ENCODE measurements at regions not wholly inside any gene's neighbourhood (a gene's known extent, or its start where the extent isn't known, plus 50 kb on each side); places are given as distances from the start of the nearest gene placed in this dataset.

DNA sequence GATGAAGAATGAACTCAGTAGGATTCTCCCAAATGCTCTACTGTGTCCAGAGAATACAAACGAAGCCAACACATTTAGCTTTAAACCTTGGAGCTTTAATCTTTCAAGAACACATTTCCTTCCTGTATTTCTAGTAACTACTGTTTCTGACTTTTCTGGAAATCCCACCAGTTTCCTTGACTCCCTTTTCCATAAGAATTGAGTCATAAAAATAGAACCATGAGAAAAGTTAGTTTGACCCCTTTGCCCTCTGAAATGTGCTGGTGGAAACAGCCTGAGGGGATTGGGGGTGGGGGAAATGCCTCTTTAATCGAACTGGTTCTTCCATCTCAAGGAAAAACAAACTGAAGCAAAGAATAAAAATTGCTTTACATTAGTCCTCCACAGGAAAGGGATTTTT, 123.9 kb downstream of the TMEM17 start:
- Histone ChIP-seq H3K27ac (no peak overlapping the region), H3K36me3 (no peaks in the 10 kb centered on the region), H3K4me1 (peaks cover 0 to 4% of the 10 kb centered on the region in 2 donors), H3K27me3 (no peaks in the 10 kb centered on the region), H3K9me3 (no peaks in the 10 kb centered on the region), H3K4me3 (no peak overlapping the region)
- intact Hi-C loops (cut with DNase I; ENCODE audit: low total_unique reads) (no loop called here), in situ Hi-C loops (cut with MboI; ENCODE audit: low sequenced_read_pairs in 4 of 4) (no loop called here)
- ATAC-seq = no peak
- no peak for DNase-seq
- TF ChIP-seq POLR2A (IDR thresholded peaks at IDR 0.05) (no peak), CTCF (IDR thresholded peaks at IDR 0.05 in 4 of 5, conservative IDR thresholded peaks at IDR 0.05 in 1 of 5) (no peak)

DNA sequence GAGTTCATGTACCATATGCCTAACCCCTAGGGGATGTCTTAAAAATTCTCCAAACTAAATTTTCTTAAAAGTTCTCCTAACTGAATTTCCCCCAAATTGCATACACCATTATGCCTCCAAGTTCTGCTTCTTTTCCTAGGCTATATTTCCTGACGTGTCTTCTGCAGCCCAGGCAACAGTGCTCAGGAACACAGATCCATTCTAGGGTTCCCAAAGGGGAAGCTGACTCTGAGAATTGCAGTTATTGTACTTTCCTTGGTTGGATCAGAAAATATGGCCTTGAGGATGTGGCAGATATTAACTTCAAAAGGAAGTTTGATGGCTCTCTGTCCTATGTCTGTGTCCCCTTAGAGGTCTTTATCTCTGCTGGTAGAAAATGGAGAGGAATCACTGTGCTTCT, 124.3 kb downstream of the TMEM17 start:
- no peak overlapping the region for H3K4me3 ChIP-seq
- ATAC-seq (no peak), DNase-seq (no peak)
- no peaks in the 10 kb centered on the region for H3K27me3 ChIP-seq
- no peaks in the 10 kb centered on the region for H3K36me3 ChIP-seq
- TF ChIP-seq CTCF (IDR thresholded peaks at IDR 0.05 in 4 of 5, conservative IDR thresholded peaks at IDR 0.05 in 1 of 5) = no peak
- no peak for TF ChIP-seq POLR2A (IDR thresholded peaks at IDR 0.05)
- in situ Hi-C loops (cut with MboI; ENCODE audit: low sequenced_read_pairs in 4 of 4) (no loop called here), intact Hi-C loops (cut with DNase I; ENCODE audit: low total_unique reads) (no loop called here)
- no peaks in the 10 kb centered on the region for H3K9me3 ChIP-seq
- H3K4me1 ChIP-seq = peaks cover 0 to 4% of the 10 kb centered on the region in 2 donors
- no peak overlapping the region for H3K27ac ChIP-seq

- in situ Hi-C loops (cut with MboI; ENCODE audit: low sequenced_read_pairs in 4 of 4) = no loop called here
- no peaks in the 10 kb centered on the region for H3K36me3 ChIP-seq
- no peak for DNase-seq
- H3K9me3 ChIP-seq = no peaks in the 10 kb centered on the region
- H3K4me3 ChIP-seq = no peak overlapping the region
- H3K27me3 ChIP-seq = no peaks in the 10 kb centered on the region
- TF ChIP-seq CTCF (IDR thresholded peaks at IDR 0.05 in 4 of 5, conservative IDR thresholded peaks at IDR 0.05 in 1 of 5) (no peak), POLR2A (IDR thresholded peaks at IDR 0.05) (no peak)
- peaks cover 0 to 4% of the 10 kb centered on the region in 2 donors for H3K4me1 ChIP-seq
- intact Hi-C loops (cut with DNase I; ENCODE audit: low total_unique reads) = no loop called here
- H3K27ac ChIP-seq = no peak overlapping the region
- ATAC-seq = no peak
Observed at GRCh38 chr2:62379566-62379965, 126.4 kb downstream of the TMEM17 start.

- intact Hi-C loops (cut with DNase I; ENCODE audit: low total_unique reads) = no loop called here
- Histone ChIP-seq H3K4me1 (peaks cover 0 to 4% of the 10 kb centered on the region in 2 donors), H3K9me3 (peaks cover 0 to 5% (median 0%) of the 10 kb centered on the region in 3 donors), H3K27ac (no peak overlapping the region), H3K4me3 (no peak overlapping the region), H3K27me3 (no peaks in the 10 kb centered on the region), H3K36me3 (no peaks in the 10 kb centered on the region)
- no peak for TF ChIP-seq POLR2A (IDR thresholded peaks at IDR 0.05)
- no peak for TF ChIP-seq CTCF (IDR thresholded peaks at IDR 0.05 in 4 of 5, conservative IDR thresholded peaks at IDR 0.05 in 1 of 5)
- in situ Hi-C loops (cut with MboI; ENCODE audit: low sequenced_read_pairs in 4 of 4) = no loop called here
- DNase-seq (no peak), ATAC-seq (no peak)
Observed at GRCh38 chr2:62375113-62375420, 130.9 kb downstream of the TMEM17 start.

- Histone ChIP-seq H3K4me1 (peaks cover 0 to 3% of the 10 kb centered on the region in 2 donors), H3K9me3 (peaks cover 0 to 5% (median 0%) of the 10 kb centered on the region in 3 donors), H3K27ac (no peak overlapping the region), H3K27me3 (no peaks in the 10 kb centered on the region), H3K36me3 (no peaks in the 10 kb centered on the region), H3K4me3 (no peak overlapping the region)
- no peak for DNase-seq
- ATAC-seq = no peak
- no peak for TF ChIP-seq POLR2A (IDR thresholded peaks at IDR 0.05)
- TF ChIP-seq CTCF (IDR thresholded peaks at IDR 0.05 in 4 of 5, conservative IDR thresholded peaks at IDR 0.05 in 1 of 5) = no peak
- intact Hi-C loops (cut with DNase I; ENCODE audit: low total_unique reads) = no loop called here
- in situ Hi-C loops (cut with MboI; ENCODE audit: low sequenced_read_pairs in 4 of 4) = no loop called here
Observed at GRCh38 chr2:62374301-62375112, 131.5 kb downstream of the TMEM17 start.

All from gastrocnemius medialis (tissue), 4 donors.